ENCODE measurements at regions not wholly inside any gene's neighbourhood (a gene's known extent, or its start where the extent isn't known, plus 50 kb on each side); places are given as distances from the start of the nearest gene placed in this dataset.

GRCh38 chr4:180058691-180059215 lies 2184.4 kb upstream of the TENM3 start:
- no peaks in the 10 kb centered on the region for H3K36me3 ChIP-seq (ENCODE audit: control insufficient read depth, insufficient read depth, low read length)
- 0% methylated on average over 59 of the region's 72 CpGs for WGBS (ENCODE audit: insufficient coverage)
- H3K27me3 ChIP-seq (ENCODE audit: control insufficient read depth, insufficient read depth, low read length) = peaks cover 14% of the 10 kb centered on the region
- peak overlapping the region; percentile 74 for H3K4me3 ChIP-seq (ENCODE audit: low read depth, low read length)
- no peak overlapping the region for H3K27ac ChIP-seq (ENCODE audit: low read depth, low read length)
- no peaks in the 10 kb centered on the region for H3K9me3 ChIP-seq (ENCODE audit: control insufficient read depth, insufficient read depth, low read length)
- H3K4me1 ChIP-seq (ENCODE audit: control insufficient read depth, insufficient read depth, low read length) = peaks cover 15% of the 10 kb centered on the region
- peak; percentile 56 to 97 (median 76) for DNase-seq (ENCODE audit: low read depth in 4 of 6, low spot score in 6 of 6)

GRCh38 chr4:180059216-180059881 lies 2183.9 kb upstream of the TENM3 start:
- Histone ChIP-seq H3K4me1 (ENCODE audit: control insufficient read depth, insufficient read depth, low read length) (peaks cover 15% of the 10 kb centered on the region), H3K4me3 (ENCODE audit: low read depth, low read length) (peak overlapping the region; percentile 44), H3K9me3 (ENCODE audit: control insufficient read depth, insufficient read depth, low read length) (no peaks in the 10 kb centered on the region), H3K36me3 (ENCODE audit: control insufficient read depth, insufficient read depth, low read length) (no peaks in the 10 kb centered on the region), H3K27me3 (ENCODE audit: control insufficient read depth, insufficient read depth, low read length) (peaks cover 14% of the 10 kb centered on the region), H3K27ac (ENCODE audit: low read depth, low read length) (no peak overlapping the region)
- under 1% methylated on average over 38 of the region's 44 CpGs for WGBS (ENCODE audit: insufficient coverage)
- peak in 5 of 6 donors; percentile 18 to 76 (median 35) for DNase-seq (ENCODE audit: low read depth in 4 of 6, low spot score in 6 of 6)

- Histone ChIP-seq H3K36me3 (ENCODE audit: control insufficient read depth, insufficient read depth, low read length) (no peaks in the 10 kb centered on the region), H3K9me3 (ENCODE audit: control insufficient read depth, insufficient read depth, low read length) (no peaks in the 10 kb centered on the region), H3K4me1 (ENCODE audit: control insufficient read depth, insufficient read depth, low read length) (peaks cover 15% of the 10 kb centered on the region), H3K4me3 (ENCODE audit: low read depth, low read length) (peak overlapping the region; percentile 44), H3K27ac (ENCODE audit: low read depth, low read length) (no peak overlapping the region), H3K27me3 (ENCODE audit: control insufficient read depth, insufficient read depth, low read length) (peaks cover 14% of the 10 kb centered on the region)
- 0% methylated on average over 1 of the region's 6 CpGs for WGBS (ENCODE audit: insufficient coverage)
- DNase-seq (ENCODE audit: low read depth in 4 of 6, low spot score in 6 of 6) = peak; percentile 15 to 91 (median 39)
Observed at GRCh38 chr4:180060159-180060889, 2182.9 kb upstream of the TENM3 start.

- Histone ChIP-seq H3K4me1 (ENCODE audit: control insufficient read depth, insufficient read depth, low read length) (no peaks in the 10 kb centered on the region), H3K4me3 (ENCODE audit: low read depth, low read length) (no peak overlapping the region), H3K27ac (ENCODE audit: low read depth, low read length) (no peak overlapping the region), H3K9me3 (ENCODE audit: control insufficient read depth, insufficient read depth, low read length) (no peaks in the 10 kb centered on the region), H3K36me3 (ENCODE audit: control insufficient read depth, insufficient read depth, low read length) (no peaks in the 10 kb centered on the region), H3K27me3 (ENCODE audit: control insufficient read depth, insufficient read depth, low read length) (no peaks in the 10 kb centered on the region)
- DNase-seq (ENCODE audit: low read depth in 4 of 6, low spot score in 6 of 6) = no peak
- no CpG with 5 or more reads among the region's 2 CpGs for WGBS (ENCODE audit: insufficient coverage)
Observed at GRCh38 chr4:180081072-180081471, 2162.1 kb upstream of the TENM3 start.

GRCh38 chr4:180084561-180084960 lies 2158.6 kb upstream of the TENM3 start:
- H3K9me3 ChIP-seq (ENCODE audit: control insufficient read depth, insufficient read depth, low read length) = no peaks in the 10 kb centered on the region
- no peaks in the 10 kb centered on the region for H3K27me3 ChIP-seq (ENCODE audit: control insufficient read depth, insufficient read depth, low read length)
- DNase-seq (ENCODE audit: low read depth in 4 of 6, low spot score in 6 of 6) = no peak
- H3K27ac ChIP-seq (ENCODE audit: low read depth, low read length) = no peak overlapping the region
- no peak overlapping the region for H3K4me3 ChIP-seq (ENCODE audit: low read depth, low read length)
- no peaks in the 10 kb centered on the region for H3K4me1 ChIP-seq (ENCODE audit: control insufficient read depth, insufficient read depth, low read length)
- H3K36me3 ChIP-seq (ENCODE audit: control insufficient read depth, insufficient read depth, low read length) = no peaks in the 10 kb centered on the region
- WGBS (ENCODE audit: insufficient coverage) = no CpG with 5 or more reads among the region's 4 CpGs

GRCh38 chr4:180086480-180087190 lies 2156.6 kb upstream of the TENM3 start:
- 0% methylated on average over 1 of the region's 2 CpGs for WGBS (ENCODE audit: insufficient coverage)
- H3K4me3 ChIP-seq (ENCODE audit: low read depth, low read length) = no peak overlapping the region
- no peaks in the 10 kb centered on the region for H3K27me3 ChIP-seq (ENCODE audit: control insufficient read depth, insufficient read depth, low read length)
- no peaks in the 10 kb centered on the region for H3K4me1 ChIP-seq (ENCODE audit: control insufficient read depth, insufficient read depth, low read length)
- H3K36me3 ChIP-seq (ENCODE audit: control insufficient read depth, insufficient read depth, low read length) = no peaks in the 10 kb centered on the region
- DNase-seq (ENCODE audit: low read depth in 4 of 6, low spot score in 6 of 6) = no peak
- H3K9me3 ChIP-seq (ENCODE audit: control insufficient read depth, insufficient read depth, low read length) = no peaks in the 10 kb centered on the region
- no peak overlapping the region for H3K27ac ChIP-seq (ENCODE audit: low read depth, low read length)

GRCh38 chr4:180098586-180098985 lies 2144.6 kb upstream of the TENM3 start:
- Histone ChIP-seq H3K27ac (ENCODE audit: low read depth, low read length) (no peak overlapping the region), H3K9me3 (ENCODE audit: control insufficient read depth, insufficient read depth, low read length) (no peaks in the 10 kb centered on the region), H3K27me3 (ENCODE audit: control insufficient read depth, insufficient read depth, low read length) (no peaks in the 10 kb centered on the region), H3K4me3 (ENCODE audit: low read depth, low read length) (no peak overlapping the region), H3K4me1 (ENCODE audit: control insufficient read depth, insufficient read depth, low read length) (no peaks in the 10 kb centered on the region), H3K36me3 (ENCODE audit: control insufficient read depth, insufficient read depth, low read length) (peaks cover 3% of the 10 kb centered on the region)
- DNase-seq (ENCODE audit: low read depth in 4 of 6, low spot score in 6 of 6) = peak in 1 of 6 donors; percentile 57

GRCh38 chr4:180099957-180100356 lies 2143.2 kb upstream of the TENM3 start:
- WGBS (ENCODE audit: insufficient coverage) = 69% methylated on average over 5 of the region's 5 CpGs
- peaks cover 3% of the 10 kb centered on the region for H3K36me3 ChIP-seq (ENCODE audit: control insufficient read depth, insufficient read depth, low read length)
- no peaks in the 10 kb centered on the region for H3K9me3 ChIP-seq (ENCODE audit: control insufficient read depth, insufficient read depth, low read length)
- no peaks in the 10 kb centered on the region for H3K4me1 ChIP-seq (ENCODE audit: control insufficient read depth, insufficient read depth, low read length)
- H3K4me3 ChIP-seq (ENCODE audit: low read depth, low read length) = no peak overlapping the region
- no peak for DNase-seq (ENCODE audit: low read depth in 4 of 6, low spot score in 6 of 6)
- no peak overlapping the region for H3K27ac ChIP-seq (ENCODE audit: low read depth, low read length)
- H3K27me3 ChIP-seq (ENCODE audit: control insufficient read depth, insufficient read depth, low read length) = no peaks in the 10 kb centered on the region

GRCh38 chr4:180100433-180101344 lies 2142.5 kb upstream of the TENM3 start:
- Histone ChIP-seq H3K27ac (ENCODE audit: low read depth, low read length) (no peak overlapping the region), H3K4me3 (ENCODE audit: low read depth, low read length) (no peak overlapping the region), H3K4me1 (ENCODE audit: control insufficient read depth, insufficient read depth, low read length) (no peaks in the 10 kb centered on the region), H3K27me3 (ENCODE audit: control insufficient read depth, insufficient read depth, low read length) (no peaks in the 10 kb centered on the region), H3K36me3 (ENCODE audit: control insufficient read depth, insufficient read depth, low read length) (peaks cover 3% of the 10 kb centered on the region), H3K9me3 (ENCODE audit: control insufficient read depth, insufficient read depth, low read length) (no peaks in the 10 kb centered on the region)
- WGBS (ENCODE audit: insufficient coverage) = 93% methylated on average over 14 of the region's 22 CpGs
- DNase-seq (ENCODE audit: low read depth in 4 of 6, low spot score in 6 of 6) = no peak

All from spinal cord (tissue), 9 donors.